Mesenchymal stem cell (in vitro differentiated cells and primary cell): ENCODE measurements at regions not wholly inside any gene's neighbourhood (a gene's known extent, or its start where the extent isn't known, plus 50 kb on each side); places are given as distances from the start of the nearest gene placed in this dataset.

Experiments used
- DNase-seq: peaks from one replicate; pipeline ENCODE4 v3.0.0-alpha.2; 2013
- H2AFZ ChIP-seq: one replicate; pipeline ENCODE4 v1.6.1; 2013; ENCODE audit warnings: low read depth, mild to moderate bottlenecking, control low read depth, inconsistent platforms, low read length, moderate library complexity
- H2AK5ac ChIP-seq: 2 replicates; pipeline ENCODE4 v1.6.1; 2013; ENCODE audit warnings: low read length, moderate library complexity, mild to moderate bottlenecking, inconsistent platforms; ENCODE audit not compliant: severe bottlenecking
- H2BK120ac ChIP-seq: one replicate; pipeline ENCODE4 v1.6.1; 2013; ENCODE audit warnings: low read depth, mild to moderate bottlenecking, inconsistent platforms, low read length, moderate library complexity
- H2BK12ac ChIP-seq, 2 experiments: one replicate each; pipeline ENCODE4 v1.6.1; 2013; ENCODE audit warnings: inconsistent platforms in 2 of 2, low read length in 2 of 2, mild to moderate bottlenecking in 2 of 2, moderate library complexity in 2 of 2, control low read depth in 1 of 2
- H2BK15ac ChIP-seq: one replicate; pipeline ENCODE4 v1.6.1; 2013; ENCODE audit warnings: mild to moderate bottlenecking, low read depth, inconsistent platforms; ENCODE audit not compliant: poor library complexity, severe bottlenecking
- H2BK5ac ChIP-seq: 2 replicates; pipeline ENCODE4 v1.6.1; 2013; ENCODE audit warnings: low read depth, mild to moderate bottlenecking, low read length, control low read depth, inconsistent platforms; ENCODE audit not compliant: poor library complexity, severe bottlenecking
- H3K14ac ChIP-seq, 2 experiments: one replicate each; pipeline ENCODE4 v1.6.1; 2013; ENCODE audit warnings: inconsistent platforms in 2 of 2, low read length in 2 of 2, control low read depth in 1 of 2, mild to moderate bottlenecking in 1 of 2, moderate library complexity in 1 of 2
- H3K18ac ChIP-seq, 2 experiments: one replicate each; pipeline ENCODE4 v1.6.1; 2013; ENCODE audit warnings: inconsistent platforms in 2 of 2, low read length in 2 of 2, control low read depth in 1 of 2, low read depth in 1 of 2, mild to moderate bottlenecking in 1 of 2
- H3K23ac ChIP-seq, 2 experiments: one replicate each; pipeline ENCODE4 v1.6.1; 2013; ENCODE audit warnings: inconsistent platforms in 2 of 2, low read length in 2 of 2, mild to moderate bottlenecking in 2 of 2, moderate library complexity in 2 of 2, control low read depth in 1 of 2
- H3K27ac ChIP-seq: 2 replicates; pipeline ENCODE4 v1.5.1; 2013; ENCODE audit warnings: mild to moderate bottlenecking, moderate library complexity, low read length, control low read depth, inconsistent platforms; ENCODE audit not compliant: poor library complexity, severe bottlenecking
- H3K27me3 ChIP-seq, 2 experiments: 2 replicates each; pipeline versions ENCODE4 v1.6.1 to v1.7.0; 2013; ENCODE audit warnings: low read length in 2 of 2, mild to moderate bottlenecking in 2 of 2, moderate library complexity in 2 of 2, control low read depth in 1 of 2, inconsistent platforms in 1 of 2; ENCODE audit not compliant: control insufficient read depth in 1 of 2, insufficient read depth in 1 of 2
- H3K36me3 ChIP-seq, 2 experiments: 2 replicates each; pipeline versions ENCODE4 v1.6.1 to v1.7.0; 2013; ENCODE audit warnings: low read length in 2 of 2, control low read depth in 1 of 2, inconsistent platforms in 1 of 2, low read depth in 1 of 2, mild to moderate bottlenecking in 1 of 2; ENCODE audit not compliant: insufficient read depth in 2 of 2, control insufficient read depth in 1 of 2
- H3K4ac ChIP-seq, 2 experiments: one replicate each; pipeline ENCODE4 v1.6.1; 2013; ENCODE audit warnings: inconsistent platforms in 2 of 2, low read length in 2 of 2, mild to moderate bottlenecking in 2 of 2, moderate library complexity in 2 of 2, control low read depth in 1 of 2, low read depth in 1 of 2
- H3K4me1 ChIP-seq: 2 replicates; pipeline ENCODE4 v1.6.1; 2013; ENCODE audit warnings: low read depth, low read length, control low read depth; ENCODE audit not compliant: control insufficient read depth, insufficient read depth
- H3K4me2 ChIP-seq: 2 replicates; pipeline ENCODE4 v1.6.1; 2013; ENCODE audit warnings: low read length, mild to moderate bottlenecking, inconsistent platforms; ENCODE audit not compliant: poor library complexity, severe bottlenecking
- H3K4me3 ChIP-seq, 2 experiments: 2 replicates each; pipeline versions ENCODE4 v1.5.1 to v1.7.0; 2013; ENCODE audit warnings: low read length in 2 of 2, mild to moderate bottlenecking in 2 of 2, control low read depth in 1 of 2, low read depth in 1 of 2; ENCODE audit not compliant: insufficient read depth in 1 of 2
- H3K79me1 ChIP-seq: replicated peaks from 2 replicates; pipeline ENCODE4 v1.6.1; 2013; ENCODE audit warnings: mild to moderate bottlenecking, control low read depth, low read length, inconsistent platforms; ENCODE audit not compliant: poor library complexity, severe bottlenecking
- H3K9ac ChIP-seq: 2 replicates; pipeline ENCODE4 v1.7.0; 2013; ENCODE audit warnings: mild to moderate bottlenecking, low read length, moderate library complexity
- H3K9me3 ChIP-seq: 2 replicates; pipeline ENCODE4 v1.7.0; 2013; ENCODE audit warnings: mild to moderate bottlenecking, low read length; ENCODE audit not compliant: control insufficient read depth
- H4K8ac ChIP-seq: one replicate; pipeline ENCODE4 v1.6.1; 2013; ENCODE audit warnings: inconsistent platforms, mild to moderate bottlenecking, low read length, moderate library complexity
- H4K91ac ChIP-seq: one replicate; pipeline ENCODE4 v1.6.1; 2013; ENCODE audit warnings: mild to moderate bottlenecking, low read length, inconsistent platforms
- WGBS: methylation state at CpG from one replicate; pipeline ENCODE4 v1.1.7; 2013; ENCODE audit warnings: mixed read lengths; 5-methylcytosine and 5-hydroxymethylcytosine counted together

- Histone ChIP-seq H3K14ac (no peak overlapping the region), H2BK15ac (no peak overlapping the region), H4K8ac (no peak overlapping the region), H3K4me2 (no peak overlapping the region), H3K4me3 (no peak overlapping the region), H2BK120ac (no peak overlapping the region), H3K4me1 (no peaks in the 10 kb centered on the region), H2BK12ac (no peak overlapping the region), H3K4ac (no peak overlapping the region), H3K79me1 (no peaks in the 10 kb centered on the region), H2AK5ac (no peak overlapping the region), H3K36me3 (no peaks in the 10 kb centered on the region), H3K18ac (no peak overlapping the region), H3K23ac (no peak overlapping the region), H2AFZ (no peak overlapping the region), H3K27me3 (no peaks in the 10 kb centered on the region), H2BK5ac (no peak overlapping the region), H3K9ac (no peak overlapping the region), H3K9me3 (no peaks in the 10 kb centered on the region), H3K27ac (no peak overlapping the region), H4K91ac (no peak overlapping the region)
- no peak for DNase-seq
- WGBS: 95% methylated on average over 4 of the region's 4 CpGs
Measured at GRCh38 chr15:95990833-95991232, 339.7 kb upstream of the NR2F2 start.

- Histone ChIP-seq H3K23ac (no peak overlapping the region), H3K14ac (no peak overlapping the region), H3K9ac (no peak overlapping the region), H3K4me1 (no peaks in the 10 kb centered on the region), H3K9me3 (no peaks in the 10 kb centered on the region), H3K4me2 (no peak overlapping the region), H3K27ac (no peak overlapping the region), H4K8ac (no peak overlapping the region), H3K27me3 (no peaks in the 10 kb centered on the region), H3K36me3 (no peaks in the 10 kb centered on the region), H3K4me3 (no peak overlapping the region), H2BK12ac (no peak overlapping the region), H2BK15ac (no peak overlapping the region), H3K18ac (no peak overlapping the region), H3K79me1 (no peaks in the 10 kb centered on the region), H2AFZ (no peak overlapping the region), H2AK5ac (no peak overlapping the region), H2BK120ac (no peak overlapping the region), H2BK5ac (no peak overlapping the region), H4K91ac (no peak overlapping the region), H3K4ac (no peak overlapping the region)
- peak; percentile 36 for DNase-seq
- WGBS: 38% methylated on average over 4 of the region's 4 CpGs
Measured at GRCh38 chr15:95994418-95994817, 336.1 kb upstream of the NR2F2 start.

GRCh38 chr15:95995375-95996168 is 334.9 kb upstream of the NR2F2 start:
- no peak overlapping the region for H2AK5ac ChIP-seq
- no peak for DNase-seq
- no peaks in the 10 kb centered on the region for H3K4me1 ChIP-seq
- H2BK120ac ChIP-seq: no peak overlapping the region
- H3K79me1 ChIP-seq: no peaks in the 10 kb centered on the region
- H2BK5ac ChIP-seq: no peak overlapping the region
- no peak overlapping the region for H3K9ac ChIP-seq
- H3K4me3 ChIP-seq: no peak overlapping the region
- no peaks in the 10 kb centered on the region for H3K36me3 ChIP-seq
- H3K14ac ChIP-seq: no peak overlapping the region
- no peak overlapping the region for H3K4me2 ChIP-seq
- no peak overlapping the region for H2AFZ ChIP-seq
- no peak overlapping the region for H2BK15ac ChIP-seq
- no peak overlapping the region for H3K23ac ChIP-seq
- no peak overlapping the region for H2BK12ac ChIP-seq
- H3K27ac ChIP-seq: no peak overlapping the region
- no peak overlapping the region for H3K4ac ChIP-seq
- no peak overlapping the region for H4K8ac ChIP-seq
- 76% methylated on average over 3 of the region's 5 CpGs for WGBS
- no peak overlapping the region for H3K18ac ChIP-seq
- no peaks in the 10 kb centered on the region for H3K9me3 ChIP-seq
- no peaks in the 10 kb centered on the region for H3K27me3 ChIP-seq
- H4K91ac ChIP-seq: no peak overlapping the region

GRCh38 chr15:95996494-95996893 is 334.0 kb upstream of the NR2F2 start:
- Histone ChIP-seq H3K79me1 (no peaks in the 10 kb centered on the region), H3K27me3 (no peaks in the 10 kb centered on the region), H2AK5ac (no peak overlapping the region), H2BK120ac (no peak overlapping the region), H3K18ac (no peak overlapping the region), H3K4me2 (no peak overlapping the region), H3K14ac (no peak overlapping the region), H3K9ac (no peak overlapping the region), H4K8ac (no peak overlapping the region), H2BK5ac (no peak overlapping the region), H3K23ac (no peak overlapping the region), H3K4me1 (no peaks in the 10 kb centered on the region), H3K4ac (no peak overlapping the region), H4K91ac (no peak overlapping the region), H2BK12ac (no peak overlapping the region), H3K27ac (no peak overlapping the region), H2BK15ac (no peak overlapping the region), H3K4me3 (no peak overlapping the region), H3K36me3 (no peaks in the 10 kb centered on the region), H2AFZ (no peak overlapping the region), H3K9me3 (no peaks in the 10 kb centered on the region)
- 100% methylated on average over 1 of the region's 4 CpGs for WGBS
- DNase-seq: no peak
